Vagina (tissue), 2 donors: ENCODE measurements at regions not wholly inside any gene's neighbourhood (a gene's known extent, or its start where the extent isn't known, plus 50 kb on each side); places are given as distances from the start of the nearest gene placed in this dataset.

Experiments used
- CTCF ChIP-seq, 3 experiments: fragments of 450-650 bp in 2 of 3; fragments of 200-600 bp in 1 of 3; sonication (generic) in 1 of 3; IDR thresholded peaks; one replicate each; pipeline ENCODE4 v1.5.1; 2017 to 2019; ENCODE audit warnings: antibody characterized with exemption in 3 of 3, mild to moderate bottlenecking in 2 of 3, moderate library complexity in 2 of 3
- POLR2A ChIP-seq, 2 donors: fragments of 450-650 bp; IDR thresholded peaks; one replicate each; pipeline ENCODE4 v1.6.1; 2017; ENCODE audit warnings: antibody characterized with exemption in 2 of 2, mild to moderate bottlenecking in 2 of 2, moderate library complexity in 2 of 2

GRCh38 chr3:159451482-159451881 is 537.2 kb upstream of the IL12A start:
- TF ChIP-seq CTCF (IDR thresholded peaks at IDR 0.05) (no peak), POLR2A (IDR thresholded peaks at IDR 0.05) (no peak)
